ENCODE measurements at regions not wholly inside any gene's neighbourhood (a gene's known extent, or its start where the extent isn't known, plus 50 kb on each side); places are given as distances from the start of the nearest gene placed in this dataset.

DNA sequence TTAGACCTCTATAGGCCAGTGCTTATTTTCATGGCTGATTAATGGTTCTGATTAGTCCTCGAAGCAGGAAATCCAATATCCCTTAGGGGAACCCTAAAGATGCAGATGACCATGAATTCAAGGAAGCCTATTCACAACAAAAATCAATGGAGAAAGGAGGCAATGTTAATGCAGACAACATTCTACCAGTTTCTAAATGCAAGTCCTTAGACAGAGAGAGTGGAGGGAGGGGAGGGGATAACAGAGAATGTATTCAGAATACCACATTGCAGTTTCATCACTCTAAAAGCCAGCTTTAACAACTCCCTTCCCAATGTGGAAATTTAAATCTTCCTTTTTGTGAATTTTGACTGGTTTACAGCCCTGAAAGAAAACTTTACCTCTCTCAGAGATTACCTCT lies 87.1 kb upstream of the POU3F2 start:
- TF ChIP-seq POLR2A (IDR thresholded peaks at IDR 0.05; ENCODE audit: low read length) (no peak), GATA1 (IDR thresholded peaks at IDR 0.05; ENCODE audit: low read depth, low read length) (no peak)
